T-helper 9 cell (primary cell): ENCODE measurements at regions not wholly inside any gene's neighbourhood (a gene's known extent, or its start where the extent isn't known, plus 50 kb on each side); places are given as distances from the start of the nearest gene placed in this dataset.
"Not testable (repeated sequence)": the region's sequence is repeated elsewhere in the genome, so short reads cannot be mapped to it uniquely, and the experiment has no call there.

Experiments
- DNase-seq: peaks from one replicate; pipeline ENCODE4 v3.0.0-alpha.2; 2020

- DNase-seq: no peak
Measured at GRCh38 chr7:68334216-68334615, 1264.1 kb upstream of the AUTS2 start.

- DNase-seq: no peak
Measured at GRCh38 chr7:68334636-68335272, 1263.5 kb upstream of the AUTS2 start.

GRCh38 chr7:68336594-68336993, 1261.7 kb upstream of the AUTS2 start:
- DNase-seq: no peak

GRCh38 chr7:68348401-68348800, 1249.9 kb upstream of the AUTS2 start:
- DNase-seq: no peak

- DNase-seq: no peak
Measured at GRCh38 chr7:68362745-68363518, 1235.3 kb upstream of the AUTS2 start.

- no peak for DNase-seq
Measured at GRCh38 chr7:68364886-68365625, 1233.2 kb upstream of the AUTS2 start.

- no peak for DNase-seq
Measured at GRCh38 chr7:68371985-68372384, 1226.3 kb upstream of the AUTS2 start.

GRCh38 chr7:68376131-68376661, 1222.1 kb upstream of the AUTS2 start:
- no peak for DNase-seq

GRCh38 chr7:68381731-68382130, 1216.5 kb upstream of the AUTS2 start:
- no peak for DNase-seq

- no peak for DNase-seq
Measured at GRCh38 chr7:68384581-68384980, 1213.7 kb upstream of the AUTS2 start.

GRCh38 chr7:68393051-68393450, 1205.2 kb upstream of the AUTS2 start:
- no peak for DNase-seq

- no peak for DNase-seq
Measured at GRCh38 chr7:68394131-68394530, 1204.1 kb upstream of the AUTS2 start.

- no peak for DNase-seq
Measured at GRCh38 chr7:68399991-68400590, 1198.2 kb upstream of the AUTS2 start.

- DNase-seq: no peak
Measured at GRCh38 chr7:68400783-68401182, 1197.5 kb upstream of the AUTS2 start.

- no peak for DNase-seq
Measured at GRCh38 chr7:68401313-68401712, 1197.0 kb upstream of the AUTS2 start.

- DNase-seq: no peak
Measured at GRCh38 chr7:68406480-68406879, 1191.8 kb upstream of the AUTS2 start.

GRCh38 chr7:68407460-68407859, 1190.8 kb upstream of the AUTS2 start:
- DNase-seq: no peak

- no peak for DNase-seq
Measured at GRCh38 chr7:68408873-68409272, 1189.4 kb upstream of the AUTS2 start.

- DNase-seq: no peak
Measured at GRCh38 chr7:68409851-68410250, 1188.4 kb upstream of the AUTS2 start.

GRCh38 chr7:68410693-68411092, 1187.6 kb upstream of the AUTS2 start:
- not testable (repeated sequence) for DNase-seq

GRCh38 chr7:68411742-68412141, 1186.5 kb upstream of the AUTS2 start:
- DNase-seq: no peak

GRCh38 chr7:68414631-68415425, 1183.4 kb upstream of the AUTS2 start:
- no peak for DNase-seq
